Fibroblast of lung (primary cell): ENCODE measurements at regions not wholly inside any gene's neighbourhood (a gene's known extent, or its start where the extent isn't known, plus 50 kb on each side); places are given as distances from the start of the nearest gene placed in this dataset.

Source experiments
- DNase-seq, 2 donors: peaks; one replicate each; pipeline versions ENCODE4 v3.0.0 to v3.0.0-alpha.2; 2010; ENCODE audit warnings: low read depth in 2 of 2
- H2AFZ ChIP-seq: 2 replicates; pipeline ENCODE4 v1.5.1; 2012; ENCODE audit warnings: low read length, control low read depth, inconsistent platforms
- H3K27ac ChIP-seq: 2 replicates; pipeline ENCODE4 v1.5.1; 2011; ENCODE audit warnings: low read length, control low read depth; ENCODE audit not compliant: insufficient read depth
- H3K27me3 ChIP-seq: 2 replicates; pipeline ENCODE4 v1.5.1; 2011; ENCODE audit warnings: mild to moderate bottlenecking, low read length; ENCODE audit not compliant: control insufficient read depth, insufficient read depth
- H3K36me3 ChIP-seq: 2 replicates; pipeline ENCODE4 v1.5.1; 2011; ENCODE audit warnings: low read length; ENCODE audit not compliant: control insufficient read depth, insufficient read depth
- H3K4me1 ChIP-seq: 2 replicates; pipeline ENCODE4 v1.5.1; 2011; ENCODE audit warnings: low read length; ENCODE audit not compliant: control insufficient read depth, insufficient read depth; ENCODE audit errors: extremely low read depth
- H3K4me2 ChIP-seq: 2 replicates; pipeline ENCODE4 v1.5.1; 2011; ENCODE audit warnings: low read length, control low read depth; ENCODE audit not compliant: insufficient read depth; ENCODE audit errors: extremely low read depth
- H3K4me3 ChIP-seq, 4 experiments: fragments of 200-600 bp in 1 of 4; sonication (generic) in 1 of 4; replicated peaks in 1 of 4; 2 replicates each; pipeline ENCODE4 v1.5.1; 2011 to 2016; ENCODE audit warnings: low read length in 4 of 4, low read depth in 3 of 4, mild to moderate bottlenecking in 3 of 4, control low read depth in 2 of 4, inconsistent platforms in 1 of 4, mixed read lengths in 1 of 4; ENCODE audit not compliant: insufficient read depth in 1 of 4; ENCODE audit errors: control extremely low read depth in 1 of 4
- H3K79me2 ChIP-seq: 2 replicates; pipeline ENCODE4 v1.5.1; 2012; ENCODE audit warnings: mild to moderate bottlenecking, low read length, inconsistent platforms; ENCODE audit not compliant: control insufficient read depth, insufficient read depth
- H3K9ac ChIP-seq: 2 replicates; pipeline ENCODE4 v1.5.1; 2011; ENCODE audit warnings: mild to moderate bottlenecking, low read length, control low read depth; ENCODE audit not compliant: insufficient read depth
- H3K9me3 ChIP-seq: 2 replicates; pipeline ENCODE4 v1.5.1; 2012; ENCODE audit warnings: low read depth, low read length; ENCODE audit not compliant: control insufficient read depth, insufficient read depth
- H4K20me1 ChIP-seq: 2 replicates; pipeline ENCODE4 v1.5.1; 2011; ENCODE audit warnings: low read length; ENCODE audit not compliant: control insufficient read depth, insufficient read depth; ENCODE audit errors: extremely low read depth
- CTCF ChIP-seq, 2 donors: IDR thresholded peaks in 1 of 2; conservative IDR thresholded peaks in 1 of 2; 1 replicate in 1 of 2; 2 replicates in 1 of 2; pipeline ENCODE4 v1.5.1; 2011 to 2012; ENCODE audit warnings: low read length in 2 of 2, control low read depth in 1 of 2, inconsistent platforms in 1 of 2, low read depth in 1 of 2, mild to moderate bottlenecking in 1 of 2
- EZH2 ChIP-seq: IDR thresholded peaks from 2 replicates; pipeline ENCODE4 v1.5.1; 2012; ENCODE audit warnings: low read length, control low read depth, mild to moderate bottlenecking; ENCODE audit errors: missing control alignments

DNA sequence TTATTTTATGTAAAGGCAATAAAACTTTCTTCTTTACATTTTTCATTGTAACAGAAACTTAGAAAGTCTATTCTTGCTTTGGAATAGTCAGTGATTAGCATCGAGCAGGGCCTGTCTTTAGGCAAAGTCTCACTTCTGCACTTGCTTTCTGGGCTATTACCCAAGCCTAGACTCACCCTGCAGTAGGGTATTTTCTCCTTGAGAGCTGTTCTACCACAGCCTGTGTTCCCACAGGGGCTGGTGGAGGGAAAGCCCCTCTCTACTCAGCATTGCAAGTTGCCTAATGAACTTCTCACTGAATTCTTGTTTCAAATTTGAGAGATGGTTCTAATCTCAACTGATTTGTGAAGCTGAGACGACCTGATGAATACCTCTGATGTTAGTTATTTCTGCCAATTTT, 111.7 kb upstream of the KLHL14 start:
- Histone ChIP-seq H3K27ac (no peak overlapping the region), H3K36me3 (no peaks in the 10 kb centered on the region), H3K9me3 (no peaks in the 10 kb centered on the region), H2AFZ (no peak overlapping the region), H3K4me3 (no peak overlapping the region), H3K79me2 (no peaks in the 10 kb centered on the region), H3K4me2 (no peak overlapping the region), H3K27me3 (no peaks in the 10 kb centered on the region), H3K4me1 (no peaks in the 10 kb centered on the region), H3K9ac (no peak overlapping the region), H4K20me1 (no peaks in the 10 kb centered on the region)
- DNase-seq = no peak
- no peak for TF ChIP-seq EZH2
- no peak for TF ChIP-seq CTCF (conservative IDR thresholded peaks at IDR 0.05 in 1 of 2, IDR thresholded peaks at IDR 0.05 in 1 of 2; ENCODE audit: low read depth in 1 of 2, low read length in 2 of 2)

DNA sequence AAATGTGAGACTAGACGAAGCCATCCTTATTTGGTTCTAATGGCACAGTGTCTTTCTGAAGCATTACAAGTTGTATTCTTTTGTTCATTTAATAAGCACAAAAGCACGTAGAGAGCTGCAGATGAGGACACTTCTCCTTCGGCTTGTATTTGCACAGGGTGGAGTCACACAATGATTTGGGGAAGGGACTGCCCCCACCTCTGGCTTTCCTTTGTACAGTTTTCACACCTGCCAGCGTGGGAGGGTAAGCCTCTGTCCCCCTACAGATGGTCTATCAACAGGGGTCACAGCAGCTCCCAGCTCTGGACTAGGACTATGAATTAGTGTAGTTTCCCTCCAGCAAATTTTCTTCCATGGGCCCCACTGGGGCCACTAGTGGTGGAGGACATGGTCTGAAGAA, 108.2 kb upstream of the KLHL14 start:
- no peak for DNase-seq
- Histone ChIP-seq H3K4me3 (no peak overlapping the region), H3K27ac (no peak overlapping the region), H3K4me2 (no peak overlapping the region), H3K79me2 (no peaks in the 10 kb centered on the region), H2AFZ (no peak overlapping the region), H4K20me1 (no peaks in the 10 kb centered on the region), H3K9ac (no peak overlapping the region), H3K9me3 (no peaks in the 10 kb centered on the region), H3K4me1 (no peaks in the 10 kb centered on the region), H3K27me3 (no peaks in the 10 kb centered on the region), H3K36me3 (no peaks in the 10 kb centered on the region)
- TF ChIP-seq CTCF (conservative IDR thresholded peaks at IDR 0.05 in 1 of 2, IDR thresholded peaks at IDR 0.05 in 1 of 2; ENCODE audit: low read depth in 1 of 2, low read length in 2 of 2) (no peak), EZH2 (no peak)

GRCh38 chr18:32879497-32879896, 106.7 kb upstream of the KLHL14 start:
- TF ChIP-seq CTCF (conservative IDR thresholded peaks at IDR 0.05 in 1 of 2, IDR thresholded peaks at IDR 0.05 in 1 of 2; ENCODE audit: low read depth in 1 of 2, low read length in 2 of 2) = no peak
- no peak for TF ChIP-seq EZH2
- DNase-seq = peak in 1 of 2 donors; percentile 90

More at GRCh38 chr18:32879497-32879896, 106.7 kb upstream of the KLHL14 start:
- H3K27me3 ChIP-seq = no peaks in the 10 kb centered on the region
- no peak overlapping the region for H2AFZ ChIP-seq
- no peaks in the 10 kb centered on the region for H3K79me2 ChIP-seq
- no peaks in the 10 kb centered on the region for H3K4me1 ChIP-seq
- no peaks in the 10 kb centered on the region for H4K20me1 ChIP-seq
- H3K9me3 ChIP-seq = no peaks in the 10 kb centered on the region
- no peak overlapping the region for H3K27ac ChIP-seq
- H3K4me3 ChIP-seq = no peak overlapping the region
- no peak overlapping the region for H3K9ac ChIP-seq
- no peaks in the 10 kb centered on the region for H3K36me3 ChIP-seq
- no peak overlapping the region for H3K4me2 ChIP-seq
